ENCODE measurements at regions not wholly inside any gene's neighbourhood (a gene's known extent, or its start where the extent isn't known, plus 50 kb on each side); places are given as distances from the start of the nearest gene placed in this dataset.

- Histone ChIP-seq H3K4me3 (no peak overlapping the region), H3K4me1 (ENCODE audit: control insufficient read depth in 5 of 5, insufficient read depth in 5 of 5, low read length in 5 of 5) (peaks cover 0 to 5% (median 0%) of the 10 kb centered on the region in 5 donors), H3K36me3 (ENCODE audit: control insufficient read depth in 4 of 4, insufficient read depth in 4 of 4, low read length in 4 of 4) (no peaks in the 10 kb centered on the region), H3K9me3 (ENCODE audit: control insufficient read depth in 4 of 4, insufficient read depth in 3 of 4, low read length in 3 of 4) (no peaks in the 10 kb centered on the region), H3K9ac (ENCODE audit: insufficient read depth in 1 of 2, low read length in 2 of 2) (no peak overlapping the region), H3K27ac (ENCODE audit: low read depth in 1 of 2, low read length in 1 of 2) (no peak overlapping the region), H3K27me3 (ENCODE audit: control insufficient read depth in 3 of 3, insufficient read depth in 3 of 3, low read length in 2 of 3) (no peaks in the 10 kb centered on the region)
- TF ChIP-seq CTCF (IDR thresholded peaks at IDR 0.05; ENCODE audit: control extremely low read depth, extremely low read depth): no peak
- 86 to 93% methylated on average over 12 of the region's 12 CpGs for WGBS, 2 donors
- DNase-seq (no peak), ATAC-seq (ENCODE audit: insufficient read depth, low FRiP score) (no peak)
Observed at GRCh38 chr2:199556527-199557285, 99.0 kb upstream of the SATB2 start.

- no peak for TF ChIP-seq CTCF (IDR thresholded peaks at IDR 0.05; ENCODE audit: control extremely low read depth, extremely low read depth)
- Histone ChIP-seq H3K36me3 (ENCODE audit: control insufficient read depth in 4 of 4, insufficient read depth in 4 of 4, low read length in 4 of 4) (no peaks in the 10 kb centered on the region), H3K9ac (ENCODE audit: insufficient read depth in 1 of 2, low read length in 2 of 2) (no peak overlapping the region), H3K27me3 (ENCODE audit: control insufficient read depth in 3 of 3, insufficient read depth in 3 of 3, low read length in 2 of 3) (no peaks in the 10 kb centered on the region), H3K9me3 (ENCODE audit: control insufficient read depth in 4 of 4, insufficient read depth in 3 of 4, low read length in 3 of 4) (peaks cover 0 to 3% (median 0%) of the 10 kb centered on the region in 4 donors), H3K4me1 (ENCODE audit: control insufficient read depth in 5 of 5, insufficient read depth in 5 of 5, low read length in 5 of 5) (peaks cover 0 to 5% (median 0%) of the 10 kb centered on the region in 5 donors), H3K4me3 (no peak overlapping the region), H3K27ac (ENCODE audit: low read depth in 1 of 2, low read length in 1 of 2) (no peak overlapping the region)
- no peak for ATAC-seq (ENCODE audit: insufficient read depth, low FRiP score)
- no peak for DNase-seq
- 88 to 92% methylated on average over 2 of the region's 2 CpGs for WGBS, 2 donors
Observed at GRCh38 chr2:199554026-199554425, 96.3 kb upstream of the SATB2 start.

- H3K9ac ChIP-seq (ENCODE audit: insufficient read depth in 1 of 2, low read length in 2 of 2): no peak overlapping the region
- DNase-seq (peak in 2 of 3 donors; percentile 11 to 61), ATAC-seq (ENCODE audit: insufficient read depth, low FRiP score) (no peak)
- H3K4me1 ChIP-seq (ENCODE audit: control insufficient read depth in 5 of 5, insufficient read depth in 5 of 5, low read length in 5 of 5): peaks cover 0 to 5% (median 0%) of the 10 kb centered on the region in 5 donors
- H3K36me3 ChIP-seq (ENCODE audit: control insufficient read depth in 4 of 4, insufficient read depth in 4 of 4, low read length in 4 of 4): no peaks in the 10 kb centered on the region
- WGBS, 2 donors: 81 to 89% methylated on average over 6 of the region's 6 CpGs
- no peak overlapping the region for H3K4me3 ChIP-seq
- TF ChIP-seq CTCF (IDR thresholded peaks at IDR 0.05; ENCODE audit: control extremely low read depth, extremely low read depth): no peak
- H3K27me3 ChIP-seq (ENCODE audit: control insufficient read depth in 3 of 3, insufficient read depth in 3 of 3, low read length in 2 of 3): no peaks in the 10 kb centered on the region
- peaks cover 0 to 3% (median 0%) of the 10 kb centered on the region in 4 donors for H3K9me3 ChIP-seq (ENCODE audit: control insufficient read depth in 4 of 4, insufficient read depth in 3 of 4, low read length in 3 of 4)
- no peak overlapping the region for H3K27ac ChIP-seq (ENCODE audit: low read depth in 1 of 2, low read length in 1 of 2)
Observed at GRCh38 chr2:199552141-199552540, 94.4 kb upstream of the SATB2 start.
